ENCODE measurements at regions not wholly inside any gene's neighbourhood (a gene's known extent, or its start where the extent isn't known, plus 50 kb on each side); places are given as distances from the start of the nearest gene placed in this dataset.

DNA sequence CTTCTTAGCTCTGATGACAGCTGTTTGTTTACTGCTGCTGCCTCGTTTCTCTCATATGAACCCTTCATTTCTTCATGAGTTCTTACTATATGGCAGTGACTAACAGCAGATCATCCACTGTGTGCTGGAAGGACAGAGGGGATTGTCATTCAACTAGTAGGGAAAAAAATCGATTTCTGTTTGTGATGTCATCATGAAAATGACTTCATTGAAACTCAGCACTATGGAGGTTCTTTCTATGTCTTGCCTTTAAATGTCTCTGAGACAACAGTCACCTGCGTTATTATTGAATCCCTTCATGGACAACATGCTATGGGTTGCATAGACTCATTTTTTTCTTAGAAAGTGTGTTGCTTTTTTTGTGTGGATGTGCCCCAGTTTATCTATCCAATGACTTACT, 394.4 kb downstream of the DOK5 start:
- TF ChIP-seq, protein P1, sequence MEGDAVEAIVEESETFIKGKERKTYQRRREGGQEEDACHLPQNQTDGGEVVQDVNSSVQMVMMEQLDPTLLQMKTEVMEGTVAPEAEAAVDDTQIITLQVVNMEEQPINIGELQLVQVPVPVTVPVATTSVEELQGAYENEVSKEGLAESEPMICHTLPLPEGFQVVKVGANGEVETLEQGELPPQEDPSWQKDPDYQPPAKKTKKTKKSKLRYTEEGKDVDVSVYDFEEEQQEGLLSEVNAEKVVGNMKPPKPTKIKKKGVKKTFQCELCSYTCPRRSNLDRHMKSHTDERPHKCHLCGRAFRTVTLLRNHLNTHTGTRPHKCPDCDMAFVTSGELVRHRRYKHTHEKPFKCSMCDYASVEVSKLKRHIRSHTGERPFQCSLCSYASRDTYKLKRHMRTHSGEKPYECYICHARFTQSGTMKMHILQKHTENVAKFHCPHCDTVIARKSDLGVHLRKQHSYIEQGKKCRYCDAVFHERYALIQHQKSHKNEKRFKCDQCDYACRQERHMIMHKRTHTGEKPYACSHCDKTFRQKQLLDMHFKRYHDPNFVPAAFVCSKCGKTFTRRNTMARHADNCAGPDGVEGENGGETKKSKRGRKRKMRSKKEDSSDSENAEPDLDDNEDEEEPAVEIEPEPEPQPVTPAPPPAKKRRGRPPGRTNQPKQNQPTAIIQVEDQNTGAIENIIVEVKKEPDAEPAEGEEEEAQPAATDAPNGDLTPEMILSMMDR (conservative IDR thresholded peaks at IDR 0.05; ENCODE audit: low read length) = no peak
- TF ChIP-seq EZH2phosphoT487 (IDR thresholded peaks at IDR 0.05; ENCODE audit: borderline replicate concordance) = no peak
